ENCODE measurements at regions not wholly inside any gene's neighbourhood (a gene's known extent, or its start where the extent isn't known, plus 50 kb on each side); places are given as distances from the start of the nearest gene placed in this dataset.

DNA sequence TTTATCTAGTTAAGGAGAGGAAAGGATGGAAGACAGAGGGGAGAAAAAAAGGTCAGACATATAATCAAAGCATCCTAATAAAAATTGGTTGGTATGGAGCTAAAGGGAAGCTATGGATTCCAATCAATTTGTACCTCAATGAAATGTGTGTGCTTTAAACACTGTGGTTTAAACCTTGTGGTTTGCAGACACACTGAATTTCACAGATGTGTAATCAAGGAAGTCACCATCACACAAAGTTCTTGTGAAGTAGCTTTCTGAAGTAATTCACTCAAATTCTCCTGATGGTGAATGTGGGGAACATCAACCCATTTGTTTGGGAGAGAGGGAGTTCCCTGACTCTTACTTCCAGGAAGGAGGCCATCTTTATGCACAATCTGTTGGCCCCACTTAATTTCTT lies 243.3 kb upstream of the KRR1 start:
- Histone ChIP-seq H3K4me3 (ENCODE audit: low read depth, low read length) (no peak overlapping the region), H3K4me1 (ENCODE audit: control insufficient read depth, insufficient read depth, low read length) (no peaks in the 10 kb centered on the region), H3K36me3 (ENCODE audit: control insufficient read depth in 2 of 2, insufficient read depth in 1 of 2, low read length in 2 of 2) (no peaks in the 10 kb centered on the region), H3K27ac (ENCODE audit: extremely low read depth, low read depth, low read length) (no peak overlapping the region), H3K9me3 (ENCODE audit: control insufficient read depth, insufficient read depth, low read depth, low read length) (no peaks in the 10 kb centered on the region)
- TF ChIP-seq ZNF2 (tag by site-specific recombination; IDR thresholded peaks at IDR 0.05): no peak
- TF ChIP-seq ZNF747 (tag by site-specific recombination; IDR thresholded peaks at IDR 0.05): no peak
- ChIA-PET POLR2A (no interaction called here), CTCF (interaction anchor here (0.6 to 1.1 kb wide), 2 partner anchors 52 to 288 kb away, joined by 3 read pairs; no protein-coding TSS in a partner anchor)

- H3K9me3 ChIP-seq (ENCODE audit: control insufficient read depth, insufficient read depth, low read depth, low read length): no peaks in the 10 kb centered on the region
- no peaks in the 10 kb centered on the region for H3K4me1 ChIP-seq (ENCODE audit: control insufficient read depth, insufficient read depth, low read length)
- POLR2A ChIA-PET: no interaction called here
- no peak overlapping the region for H3K27ac ChIP-seq (ENCODE audit: extremely low read depth, low read depth, low read length)
- H3K36me3 ChIP-seq (ENCODE audit: control insufficient read depth in 2 of 2, insufficient read depth in 1 of 2, low read length in 2 of 2): no peaks in the 10 kb centered on the region
- CTCF ChIA-PET: interaction anchor here (0.6 to 1.1 kb wide), 4 partner anchors 52 to 289 kb away, joined by 3 read pairs; no protein-coding TSS in a partner anchor
- H3K4me3 ChIP-seq (ENCODE audit: low read depth, low read length): no peak overlapping the region
- no peak for TF ChIP-seq KLF16 (tag by site-specific recombination; IDR thresholded peaks at IDR 0.05)
- no peak for TF ChIP-seq ZNF302 (tag by site-specific recombination; IDR thresholded peaks at IDR 0.05; ENCODE audit: low read depth)
- TF ChIP-seq ZNF518A (tag by site-specific recombination; conservative IDR thresholded peaks at IDR 0.05; ENCODE audit: low read depth): no peak
- TF ChIP-seq ZNF394 (tag by site-specific recombination; IDR thresholded peaks at IDR 0.05; ENCODE audit: borderline replicate concordance): no peak
- TF ChIP-seq ZBTB7A (tag by site-specific recombination; IDR thresholded peaks at IDR 0.05; ENCODE audit: low read depth): no peak
- no peak for TF ChIP-seq ZFHX2 (tag by site-specific recombination; conservative IDR thresholded peaks at IDR 0.05)
- TF ChIP-seq ZIC2 (tag by site-specific recombination; IDR thresholded peaks at IDR 0.05): no peak
- no peak for TF ChIP-seq ZNF324 (tag by site-specific recombination; IDR thresholded peaks at IDR 0.05)
- TF ChIP-seq ZNF549 (tag by site-specific recombination; IDR thresholded peaks at IDR 0.05): no peak
- TF ChIP-seq ZNF335 (tag by site-specific recombination; conservative IDR thresholded peaks at IDR 0.05): no peak
- TF ChIP-seq ZNF341 (tag by site-specific recombination; IDR thresholded peaks at IDR 0.05; ENCODE audit: low read depth): no peak
- TF ChIP-seq ZNF2 (tag by site-specific recombination; IDR thresholded peaks at IDR 0.05): no peak
- TF ChIP-seq, protein P1, sequence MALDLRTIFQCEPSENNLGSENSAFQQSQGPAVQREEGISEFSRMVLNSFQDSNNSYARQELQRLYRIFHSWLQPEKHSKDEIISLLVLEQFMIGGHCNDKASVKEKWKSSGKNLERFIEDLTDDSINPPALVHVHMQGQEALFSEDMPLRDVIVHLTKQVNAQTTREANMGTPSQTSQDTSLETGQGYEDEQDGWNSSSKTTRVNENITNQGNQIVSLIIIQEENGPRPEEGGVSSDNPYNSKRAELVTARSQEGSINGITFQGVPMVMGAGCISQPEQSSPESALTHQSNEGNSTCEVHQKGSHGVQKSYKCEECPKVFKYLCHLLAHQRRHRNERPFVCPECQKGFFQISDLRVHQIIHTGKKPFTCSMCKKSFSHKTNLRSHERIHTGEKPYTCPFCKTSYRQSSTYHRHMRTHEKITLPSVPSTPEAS (tag by site-specific recombination; IDR thresholded peaks at IDR 0.05): no peak
- no peak for TF ChIP-seq PRDM4 (tag by site-specific recombination; IDR thresholded peaks at IDR 0.05)
Observed at GRCh38 chr12:75754141-75754540, 242.7 kb upstream of the KRR1 start.
